ENCODE measurements at regions not wholly inside any gene's neighbourhood (a gene's known extent, or its start where the extent isn't known, plus 50 kb on each side); places are given as distances from the start of the nearest gene placed in this dataset.

DNA sequence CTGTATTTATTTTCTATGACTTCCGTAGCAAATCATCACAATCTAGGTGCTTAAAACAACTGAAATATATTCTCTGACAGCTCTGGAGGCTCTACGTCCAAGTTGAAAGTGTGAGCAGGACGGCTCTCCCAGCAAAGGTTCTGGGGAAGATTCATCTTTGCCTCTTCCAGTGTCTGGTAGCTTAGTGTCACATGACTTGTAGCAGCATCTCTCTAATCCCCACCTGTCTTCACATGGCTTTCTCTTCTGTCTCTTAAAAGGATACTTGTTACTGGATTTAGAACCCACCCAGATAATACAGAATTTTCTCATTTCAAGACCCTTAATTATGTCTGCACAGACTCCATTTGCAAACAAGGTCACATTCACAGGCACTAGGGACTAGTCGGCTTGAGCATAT is 687.7 kb upstream of the RBFOX1 start:
- no peak overlapping the region for H3K27ac ChIP-seq (ENCODE audit: low read depth, low read length)
- no peaks in the 10 kb centered on the region for H3K9me3 ChIP-seq (ENCODE audit: control insufficient read depth in 1 of 2, insufficient read depth in 1 of 2, low read depth in 1 of 2, low read length in 2 of 2)
- no peaks in the 10 kb centered on the region for H3K36me3 ChIP-seq (ENCODE audit: control insufficient read depth in 1 of 2, insufficient read depth in 2 of 2, low read length in 2 of 2)
- RAD21 ChIA-PET (ENCODE audit: low non-redundant PET in 1 of 2, low total read pairs in 2 of 2, uncharacterized antibody in 2 of 2, unreplicated experiment in 2 of 2): no interaction called here
- H3K9me2 ChIP-seq (ENCODE audit: insufficient read depth): no peaks in the 10 kb centered on the region
- TF ChIP-seq ELF1 (IDR thresholded peaks at IDR 0.05; ENCODE audit: borderline replicate concordance, low read depth): no peak
- POLR2A ChIA-PET: no interaction called here
- intact Hi-C loops (cut with micrococcal nuclease): no loop called here
- BruUV-seq (replicated peaks): no TSS peak
- no peak overlapping the region for H2AFZ ChIP-seq (ENCODE audit: low read depth, low read length, poor library complexity, severe bottlenecking)
- H4K20me1 ChIP-seq (ENCODE audit: insufficient read depth): no peaks in the 10 kb centered on the region
- no peaks in the 10 kb centered on the region for H3K79me2 ChIP-seq (ENCODE audit: insufficient read depth, low read length)
- ATAC-seq: no peak
- CTCF ChIA-PET: no interaction called here
- no peak overlapping the region for H3K4me3 ChIP-seq (replicated peaks in 1 of 2; ENCODE audit: low read depth in 1 of 2, low read length in 2 of 2)
- no peaks in the 10 kb centered on the region for H3K27me3 ChIP-seq (ENCODE audit: insufficient read depth, low read length)
- no peak for DNase-seq (ENCODE audit: low read depth, low spot score)
- no peaks in the 10 kb centered on the region for H3K4me1 ChIP-seq (ENCODE audit: control insufficient read depth in 1 of 2, insufficient read depth in 2 of 2, low read length in 2 of 2)
- no peak overlapping the region for H3K9ac ChIP-seq (ENCODE audit: low read length)
- no peak overlapping the region for H3K4me2 ChIP-seq (ENCODE audit: low read length)

DNA sequence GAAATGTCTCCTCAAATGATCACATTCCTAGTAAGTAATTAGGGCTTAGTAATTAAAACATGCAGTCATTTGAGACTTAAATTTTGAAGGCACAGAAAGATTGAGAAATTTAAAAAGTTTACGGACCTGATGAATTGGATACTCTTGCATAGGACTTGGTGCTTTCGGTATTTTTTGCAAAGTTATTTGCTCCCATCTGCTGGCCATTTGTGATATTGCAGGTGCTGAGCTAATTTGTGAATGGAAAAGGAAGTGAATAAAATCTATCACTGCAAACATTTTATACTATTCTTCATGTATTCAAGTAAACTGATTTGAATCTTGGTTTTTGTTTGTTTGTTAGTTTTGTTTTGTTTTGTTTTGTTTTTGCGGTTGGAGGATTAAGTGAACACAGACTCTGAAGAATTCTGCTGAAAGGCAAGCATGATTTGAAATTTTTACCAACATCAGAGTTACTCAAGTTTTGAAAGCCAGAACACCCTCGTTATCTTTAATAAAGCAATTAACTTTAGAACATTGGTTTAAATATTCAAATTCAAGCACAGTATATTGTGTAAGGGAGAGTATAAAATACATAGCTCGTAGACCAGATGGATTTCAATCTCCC is 689.5 kb upstream of the RBFOX1 start:
- no peaks in the 10 kb centered on the region for H3K27me3 ChIP-seq (ENCODE audit: insufficient read depth, low read length)
- H3K27ac ChIP-seq (ENCODE audit: low read depth, low read length): no peak overlapping the region
- ATAC-seq (no peak), DNase-seq (ENCODE audit: low read depth, low spot score) (no peak)
- no peak overlapping the region for H2AFZ ChIP-seq (ENCODE audit: low read depth, low read length, poor library complexity, severe bottlenecking)
- no peaks in the 10 kb centered on the region for H3K79me2 ChIP-seq (ENCODE audit: insufficient read depth, low read length)
- no peak overlapping the region for H3K9ac ChIP-seq (ENCODE audit: low read length)
- TF ChIP-seq SP1 (IDR thresholded peaks at IDR 0.05; ENCODE audit: low read depth) (no peak), TCF7L2 (IDR thresholded peaks at IDR 0.05; ENCODE audit: borderline replicate concordance, extremely low read depth, insufficient read depth, insufficient read length) (no peak), ELF1 (IDR thresholded peaks at IDR 0.05; ENCODE audit: borderline replicate concordance, low read depth) (no peak), YY1 (IDR thresholded peaks at IDR 0.05; ENCODE audit: extremely low read depth, insufficient replicate concordance, low read depth, low read length) (no peak)
- TF ChIP-seq, protein P1, sequence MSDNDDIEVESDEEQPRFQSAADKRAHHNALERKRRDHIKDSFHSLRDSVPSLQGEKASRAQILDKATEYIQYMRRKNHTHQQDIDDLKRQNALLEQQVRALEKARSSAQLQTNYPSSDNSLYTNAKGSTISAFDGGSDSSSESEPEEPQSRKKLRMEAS (IDR thresholded peaks at IDR 0.05): no peak
- TF ChIP-seq, protein P2, sequence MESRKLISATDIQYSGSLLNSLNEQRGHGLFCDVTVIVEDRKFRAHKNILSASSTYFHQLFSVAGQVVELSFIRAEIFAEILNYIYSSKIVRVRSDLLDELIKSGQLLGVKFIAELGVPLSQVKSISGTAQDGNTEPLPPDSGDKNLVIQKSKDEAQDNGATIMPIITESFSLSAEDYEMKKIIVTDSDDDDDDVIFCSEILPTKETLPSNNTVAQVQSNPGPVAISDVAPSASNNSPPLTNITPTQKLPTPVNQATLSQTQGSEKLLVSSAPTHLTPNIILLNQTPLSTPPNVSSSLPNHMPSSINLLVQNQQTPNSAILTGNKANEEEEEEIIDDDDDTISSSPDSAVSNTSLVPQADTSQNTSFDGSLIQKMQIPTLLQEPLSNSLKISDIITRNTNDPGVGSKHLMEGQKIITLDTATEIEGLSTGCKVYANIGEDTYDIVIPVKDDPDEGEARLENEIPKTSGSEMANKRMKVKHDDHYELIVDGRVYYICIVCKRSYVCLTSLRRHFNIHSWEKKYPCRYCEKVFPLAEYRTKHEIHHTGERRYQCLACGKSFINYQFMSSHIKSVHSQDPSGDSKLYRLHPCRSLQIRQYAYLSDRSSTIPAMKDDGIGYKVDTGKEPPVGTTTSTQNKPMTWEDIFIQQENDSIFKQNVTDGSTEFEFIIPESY (IDR thresholded peaks at IDR 0.05; ENCODE audit: extremely low read depth, insufficient replicate concordance, low read length): no peak
- no peaks in the 10 kb centered on the region for H3K36me3 ChIP-seq (ENCODE audit: control insufficient read depth in 1 of 2, insufficient read depth in 2 of 2, low read length in 2 of 2)
- H3K9me2 ChIP-seq (ENCODE audit: insufficient read depth): no peaks in the 10 kb centered on the region
- no peak overlapping the region for H3K4me2 ChIP-seq (ENCODE audit: low read length)
- H3K9me3 ChIP-seq (ENCODE audit: control insufficient read depth in 1 of 2, insufficient read depth in 1 of 2, low read depth in 1 of 2, low read length in 2 of 2): no peaks in the 10 kb centered on the region
- ChIA-PET POLR2A (no interaction called here), RAD21 (ENCODE audit: low non-redundant PET in 1 of 2, low total read pairs in 2 of 2, uncharacterized antibody in 2 of 2, unreplicated experiment in 2 of 2) (no interaction called here), CTCF (no interaction called here)
- H4K20me1 ChIP-seq (ENCODE audit: insufficient read depth): no peaks in the 10 kb centered on the region
- BruUV-seq (replicated peaks): no TSS peak
- H3K4me3 ChIP-seq (replicated peaks in 1 of 2; ENCODE audit: low read depth in 1 of 2, low read length in 2 of 2): no peak overlapping the region
- no peaks in the 10 kb centered on the region for H3K4me1 ChIP-seq (ENCODE audit: control insufficient read depth in 1 of 2, insufficient read depth in 2 of 2, low read length in 2 of 2)
- intact Hi-C loops (cut with micrococcal nuclease): no loop called here
